ENCODE measurements at regions not wholly inside any gene's neighbourhood (a gene's known extent, or its start where the extent isn't known, plus 50 kb on each side); places are given as distances from the start of the nearest gene placed in this dataset.
A peak's percentile ranks its signal among the peaks of the same experiment; 100 is the strongest.

DNA sequence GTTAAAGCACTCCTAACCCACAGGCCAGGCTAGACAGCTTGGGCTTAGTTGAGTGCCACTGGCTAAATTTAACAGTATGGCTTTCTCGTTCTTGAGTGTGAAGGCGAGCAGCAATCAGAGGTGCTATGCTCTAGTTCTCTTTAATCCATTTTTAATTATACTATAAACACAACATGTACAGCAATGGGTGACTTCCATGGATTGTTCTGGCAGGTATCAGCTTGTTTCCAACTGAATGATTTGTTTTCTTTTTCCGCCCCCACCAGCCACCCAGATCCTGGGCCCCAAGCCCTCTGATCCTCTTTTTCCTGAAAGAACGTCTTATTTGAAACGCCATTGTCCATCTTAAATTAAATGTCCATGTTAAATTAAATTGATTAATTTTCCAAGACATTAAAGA, 244.8 kb downstream of the IKZF2 start:
- H3K27me3 Mint-ChIP-seq (ENCODE audit: low read depth) = no peaks in the 10 kb centered on the region
- no peak for DNase-seq (ENCODE audit: low spot score in 2 of 2, unreplicated experiment in 2 of 2)
- H3K9me3 Mint-ChIP-seq = no peaks in the 10 kb centered on the region
- H3K27ac Mint-ChIP-seq = peak overlapping the region; percentile 95
- H3K36me3 Mint-ChIP-seq = no peaks in the 10 kb centered on the region
- peaks cover 44% of the 10 kb centered on the region for H3K4me1 Mint-ChIP-seq
- H3K4me3 Mint-ChIP-seq = no peak overlapping the region
- TF ChIP-seq, protein P1, sequence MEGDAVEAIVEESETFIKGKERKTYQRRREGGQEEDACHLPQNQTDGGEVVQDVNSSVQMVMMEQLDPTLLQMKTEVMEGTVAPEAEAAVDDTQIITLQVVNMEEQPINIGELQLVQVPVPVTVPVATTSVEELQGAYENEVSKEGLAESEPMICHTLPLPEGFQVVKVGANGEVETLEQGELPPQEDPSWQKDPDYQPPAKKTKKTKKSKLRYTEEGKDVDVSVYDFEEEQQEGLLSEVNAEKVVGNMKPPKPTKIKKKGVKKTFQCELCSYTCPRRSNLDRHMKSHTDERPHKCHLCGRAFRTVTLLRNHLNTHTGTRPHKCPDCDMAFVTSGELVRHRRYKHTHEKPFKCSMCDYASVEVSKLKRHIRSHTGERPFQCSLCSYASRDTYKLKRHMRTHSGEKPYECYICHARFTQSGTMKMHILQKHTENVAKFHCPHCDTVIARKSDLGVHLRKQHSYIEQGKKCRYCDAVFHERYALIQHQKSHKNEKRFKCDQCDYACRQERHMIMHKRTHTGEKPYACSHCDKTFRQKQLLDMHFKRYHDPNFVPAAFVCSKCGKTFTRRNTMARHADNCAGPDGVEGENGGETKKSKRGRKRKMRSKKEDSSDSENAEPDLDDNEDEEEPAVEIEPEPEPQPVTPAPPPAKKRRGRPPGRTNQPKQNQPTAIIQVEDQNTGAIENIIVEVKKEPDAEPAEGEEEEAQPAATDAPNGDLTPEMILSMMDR (IDR thresholded peaks at IDR 0.05; ENCODE audit: unreplicated experiment) = no peak

DNA sequence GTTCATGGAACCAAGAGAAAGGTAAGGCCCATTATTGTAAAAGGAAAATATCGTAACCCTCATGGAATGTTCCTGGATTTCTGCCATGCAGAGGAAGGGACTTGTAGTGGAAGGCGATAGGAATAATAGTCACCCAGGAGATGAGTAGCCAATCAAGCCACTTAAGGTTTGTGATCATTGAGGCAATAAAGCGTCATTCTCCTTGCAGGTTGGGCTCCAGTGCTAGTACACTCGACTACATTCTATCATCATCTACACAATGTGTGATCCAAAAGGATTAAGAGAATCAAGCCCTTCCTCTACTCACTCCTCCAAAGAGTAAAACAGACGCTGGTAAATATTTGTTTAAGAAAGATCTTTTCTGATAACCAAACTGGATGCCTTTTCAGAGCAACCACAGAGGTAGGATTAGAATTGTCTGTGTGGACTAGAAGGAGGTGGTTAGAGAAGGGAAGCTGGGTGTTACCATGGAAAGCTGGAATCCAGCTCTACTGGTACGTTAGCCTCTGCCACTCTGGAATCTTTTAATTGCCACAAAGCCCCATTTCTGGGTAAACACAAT, 245.7 kb downstream of the IKZF2 start:
- H3K27ac Mint-ChIP-seq = peak overlapping the region; percentile 95

DNA sequence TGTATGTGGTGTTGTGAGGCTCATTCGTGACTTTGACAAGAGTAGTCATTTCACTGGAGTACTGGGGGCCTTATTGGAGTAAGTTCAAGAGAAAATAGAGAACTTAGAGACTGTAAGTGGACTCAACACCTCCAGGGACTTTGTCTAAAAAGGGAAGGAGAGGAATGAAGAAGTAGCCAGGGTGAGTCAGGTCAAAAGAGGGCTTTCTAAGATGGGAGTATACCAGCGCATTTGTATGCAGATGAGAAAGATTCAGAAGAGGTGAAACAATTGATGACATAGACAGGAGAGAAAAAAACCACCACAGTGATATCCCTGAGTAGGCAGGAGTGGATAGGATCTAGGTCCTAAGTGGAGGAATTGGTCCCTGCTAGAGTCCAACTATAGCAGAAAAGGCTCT, 246.8 kb downstream of the IKZF2 start:
- TF ChIP-seq, protein P1 (IDR thresholded peaks at IDR 0.05; ENCODE audit: unreplicated experiment) = no peak
- no peaks in the 10 kb centered on the region for H3K36me3 Mint-ChIP-seq

More for the DNA sequence above, 245.7 kb downstream of the IKZF2 start:
- Mint-ChIP-seq H3K4me1 (peaks cover 38% of the 10 kb centered on the region), H3K9me3 (no peaks in the 10 kb centered on the region), H3K36me3 (no peaks in the 10 kb centered on the region), H3K4me3 (no peak overlapping the region), H3K27me3 (ENCODE audit: low read depth) (no peaks in the 10 kb centered on the region)
- DNase-seq (ENCODE audit: low spot score in 2 of 2, unreplicated experiment in 2 of 2) = no peak
- TF ChIP-seq, protein P1 (IDR thresholded peaks at IDR 0.05; ENCODE audit: unreplicated experiment) = no peak

DNA sequence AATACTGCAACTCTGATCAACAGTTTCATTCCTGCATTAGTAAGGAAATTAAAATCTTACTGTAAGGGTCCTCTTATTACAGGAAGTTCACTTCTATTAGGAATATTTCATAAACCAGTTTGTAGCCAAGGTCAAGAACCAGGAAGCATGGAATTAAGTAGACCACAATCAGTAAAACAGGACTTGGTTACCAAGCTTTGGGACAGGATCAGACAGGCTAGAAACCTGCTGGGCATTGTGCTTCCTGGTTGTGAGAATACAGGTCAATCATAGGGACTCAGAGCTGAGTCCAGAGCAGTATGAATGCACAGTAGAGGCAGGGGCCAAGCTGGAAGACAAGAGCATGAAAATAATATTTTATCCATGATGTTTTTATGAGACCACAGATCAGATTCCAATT, 248.0 kb downstream of the IKZF2 start:
- H3K4me3 Mint-ChIP-seq = no peak overlapping the region
- peaks cover 35% of the 10 kb centered on the region for H3K4me1 Mint-ChIP-seq

More for the DNA sequence above, 246.8 kb downstream of the IKZF2 start:
- Mint-ChIP-seq H3K27me3 (ENCODE audit: low read depth) (no peaks in the 10 kb centered on the region), H3K9me3 (no peaks in the 10 kb centered on the region), H3K4me3 (no peak overlapping the region), H3K4me1 (peaks cover 35% of the 10 kb centered on the region), H3K27ac (peak overlapping the region; percentile 3)
- no peak for DNase-seq (ENCODE audit: low spot score in 2 of 2, unreplicated experiment in 2 of 2)

DNA sequence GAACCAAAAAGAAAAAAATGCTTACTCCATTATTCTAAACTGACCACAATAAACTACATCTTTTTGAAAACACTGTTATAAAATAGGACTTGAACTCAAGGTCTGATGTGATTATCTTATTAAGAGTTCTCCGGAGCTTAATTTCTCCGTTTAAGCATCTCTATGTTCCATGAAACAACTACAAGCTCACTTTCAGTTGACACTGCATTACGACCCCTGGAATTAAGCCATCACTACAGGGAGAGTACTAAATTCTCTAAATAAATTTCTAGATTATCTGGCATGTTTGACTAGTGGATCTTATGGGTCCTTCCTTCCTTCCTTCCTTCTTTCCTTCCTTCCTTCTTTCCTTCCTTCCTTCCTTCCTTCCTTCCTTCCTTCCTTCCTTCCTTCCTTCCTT, 249.0 kb downstream of the IKZF2 start:
- Mint-ChIP-seq H3K4me3 (no peak overlapping the region), H3K27ac (no peak overlapping the region), H3K36me3 (no peaks in the 10 kb centered on the region), H3K9me3 (no peaks in the 10 kb centered on the region), H3K27me3 (ENCODE audit: low read depth) (no peaks in the 10 kb centered on the region), H3K4me1 (peaks cover 33% of the 10 kb centered on the region)
- TF ChIP-seq, protein P1 (IDR thresholded peaks at IDR 0.05; ENCODE audit: unreplicated experiment) = no peak
- DNase-seq (ENCODE audit: low spot score in 2 of 2, unreplicated experiment in 2 of 2) = no peak

More for the DNA sequence above, 248.0 kb downstream of the IKZF2 start:
- Mint-ChIP-seq H3K27ac (peak overlapping the region; percentile 10), H3K9me3 (no peaks in the 10 kb centered on the region), H3K36me3 (no peaks in the 10 kb centered on the region), H3K27me3 (ENCODE audit: low read depth) (no peaks in the 10 kb centered on the region)
- DNase-seq (ENCODE audit: low spot score in 2 of 2, unreplicated experiment in 2 of 2) = no peak
- TF ChIP-seq, protein P1 (IDR thresholded peaks at IDR 0.05; ENCODE audit: unreplicated experiment) = no peak
